OCI-LY3 (cell line): ENCODE measurements at regions not wholly inside any gene's neighbourhood (a gene's known extent, or its start where the extent isn't known, plus 50 kb on each side); places are given as distances from the start of the nearest gene placed in this dataset.
A peak's percentile ranks its signal among the peaks of the same experiment; 100 is the strongest.

Source experiments
- H2AFZ ChIP-seq: fragments of 200-600, 300-600 bp; shearing (Covaris generic); 2 replicates; pipeline ENCODE4 v1.6.0; 2014; ENCODE audit warnings: antibody characterized with exemption, low read depth, low read length
- H3K27ac ChIP-seq: fragments of 200-600, 300-600 bp; sonication (generic); 2 replicates; pipeline ENCODE4 v1.5.1; 2014; ENCODE audit warnings: mild to moderate bottlenecking, low read length, moderate library complexity, mixed read lengths
- H3K27me3 ChIP-seq: fragments of 200-600, 300-600 bp; sonication (generic); 2 replicates; pipeline ENCODE4 v1.6.1; 2014; ENCODE audit warnings: low read depth, low read length, mixed read lengths
- H3K36me3 ChIP-seq: fragments of 200-600, 300-600 bp; sonication (generic); replicated peaks from 2 replicates; pipeline ENCODE3; 2014; ENCODE audit warnings: low read depth, low read length, mixed read lengths
- H3K4me1 ChIP-seq: fragments of 300-600, 200-600 bp; sonication (generic); 2 replicates; pipeline ENCODE4 v1.6.1; 2014; ENCODE audit warnings: low read length, mixed read lengths
- H3K4me2 ChIP-seq: fragments of 200-600, 300-600 bp; sonication (generic); 2 replicates; pipeline ENCODE4 v1.6.1; 2014; ENCODE audit warnings: low read length, mixed read lengths
- H3K4me3 ChIP-seq: fragments of 300-600, 200-600 bp; sonication (generic); 2 replicates; pipeline ENCODE4 v1.5.1; 2014; ENCODE audit warnings: antibody characterized with exemption, mild to moderate bottlenecking, low read length, moderate library complexity
- H3K79me2 ChIP-seq: fragments of 300-600, 200-600 bp; shearing (Covaris generic); 2 replicates; pipeline ENCODE4 v1.6.1; 2014; ENCODE audit warnings: mild to moderate bottlenecking, low read length, mixed read lengths
- H3K9ac ChIP-seq: fragments of 300-600, 200-600 bp; shearing (Covaris generic); 2 replicates; pipeline ENCODE4 v1.6.0; 2014; ENCODE audit warnings: mild to moderate bottlenecking, low read length, moderate library complexity
- H3K9me3 ChIP-seq: fragments of 200-600, 300-600 bp; shearing (Covaris generic); 2 replicates; pipeline ENCODE4 v1.6.1; 2014; ENCODE audit warnings: low read length, mixed read lengths; ENCODE audit not compliant: insufficient read depth
- H4K20me1 ChIP-seq: fragments of 200-600, 300-600 bp; sonication (generic); 2 replicates; pipeline ENCODE4 v1.6.1; 2016; ENCODE audit warnings: low read length, mixed read lengths; ENCODE audit not compliant: insufficient read depth
- EZH2phosphoT487 ChIP-seq: fragments of 200-600 bp; shearing (Covaris generic); IDR thresholded peaks from 2 replicates; pipeline ENCODE4 v1.6.1; 2018; ENCODE audit warnings: antibody characterized with exemption, mixed run types, low read depth
- TF ChIP-seq, protein P1 (sequence below): fragments of 200-600, 300-600 bp; sonication (generic); IDR thresholded peaks from 2 replicates; pipeline ENCODE4 v1.5.1; 2014; ENCODE audit warnings: antibody characterized with exemption, low read length, low read depth

DNA sequence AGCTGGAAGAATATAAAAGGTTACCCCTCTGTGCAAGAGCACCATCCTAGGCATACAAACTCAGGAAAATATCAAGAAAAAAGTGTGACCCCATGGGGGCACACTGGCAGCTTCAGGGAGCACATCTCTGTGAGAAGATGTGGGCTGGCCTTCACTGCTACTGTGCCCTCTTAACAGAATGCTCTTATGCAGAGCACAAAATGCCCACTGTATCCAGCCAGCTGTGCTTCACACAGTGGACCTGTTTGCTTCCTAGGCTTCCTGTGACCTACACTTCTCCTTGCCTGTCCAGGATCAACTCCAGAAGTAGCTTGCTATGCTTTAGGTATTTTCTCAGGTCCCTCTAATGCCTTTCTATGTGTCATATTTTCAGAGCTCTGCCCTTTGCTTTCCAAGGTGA, 380.2 kb upstream of the MMS22L start:
- no peaks in the 10 kb centered on the region for H3K36me3 ChIP-seq
- H2AFZ ChIP-seq = no peak overlapping the region
- H3K4me1 ChIP-seq = peaks cover 35% of the 10 kb centered on the region
- no peak for TF ChIP-seq EZH2phosphoT487
- TF ChIP-seq, protein P1, sequence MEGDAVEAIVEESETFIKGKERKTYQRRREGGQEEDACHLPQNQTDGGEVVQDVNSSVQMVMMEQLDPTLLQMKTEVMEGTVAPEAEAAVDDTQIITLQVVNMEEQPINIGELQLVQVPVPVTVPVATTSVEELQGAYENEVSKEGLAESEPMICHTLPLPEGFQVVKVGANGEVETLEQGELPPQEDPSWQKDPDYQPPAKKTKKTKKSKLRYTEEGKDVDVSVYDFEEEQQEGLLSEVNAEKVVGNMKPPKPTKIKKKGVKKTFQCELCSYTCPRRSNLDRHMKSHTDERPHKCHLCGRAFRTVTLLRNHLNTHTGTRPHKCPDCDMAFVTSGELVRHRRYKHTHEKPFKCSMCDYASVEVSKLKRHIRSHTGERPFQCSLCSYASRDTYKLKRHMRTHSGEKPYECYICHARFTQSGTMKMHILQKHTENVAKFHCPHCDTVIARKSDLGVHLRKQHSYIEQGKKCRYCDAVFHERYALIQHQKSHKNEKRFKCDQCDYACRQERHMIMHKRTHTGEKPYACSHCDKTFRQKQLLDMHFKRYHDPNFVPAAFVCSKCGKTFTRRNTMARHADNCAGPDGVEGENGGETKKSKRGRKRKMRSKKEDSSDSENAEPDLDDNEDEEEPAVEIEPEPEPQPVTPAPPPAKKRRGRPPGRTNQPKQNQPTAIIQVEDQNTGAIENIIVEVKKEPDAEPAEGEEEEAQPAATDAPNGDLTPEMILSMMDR = no peak
- no peak overlapping the region for H3K27ac ChIP-seq
- H3K4me2 ChIP-seq = no peak overlapping the region
- no peak overlapping the region for H3K4me3 ChIP-seq
- no peak overlapping the region for H3K9ac ChIP-seq
- H3K79me2 ChIP-seq = no peaks in the 10 kb centered on the region
- H4K20me1 ChIP-seq = no peaks in the 10 kb centered on the region
- H3K27me3 ChIP-seq = no peaks in the 10 kb centered on the region
- H3K9me3 ChIP-seq = no peaks in the 10 kb centered on the region

DNA sequence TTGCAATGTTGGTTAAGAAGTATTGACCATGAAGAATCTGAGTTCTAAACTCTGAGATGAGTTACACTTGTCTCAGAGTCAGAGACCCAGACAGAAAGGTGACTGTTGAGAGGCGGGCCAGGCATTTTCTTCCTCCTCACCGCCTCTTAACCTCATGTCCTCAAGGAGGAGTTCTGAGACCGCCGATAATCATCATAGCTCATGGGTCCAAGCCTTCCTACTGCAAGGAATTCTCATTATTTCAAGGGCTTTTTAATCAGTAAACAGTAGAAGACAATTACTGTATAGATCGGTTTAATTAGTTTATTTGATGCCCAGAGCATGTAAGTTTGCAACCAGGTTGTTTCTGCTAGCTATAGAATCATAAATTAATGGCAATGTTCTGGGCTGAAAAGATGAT, 382.4 kb upstream of the MMS22L start:
- H2AFZ ChIP-seq = no peak overlapping the region
- H3K4me1 ChIP-seq = peaks cover 47% of the 10 kb centered on the region
- no peak overlapping the region for H3K27ac ChIP-seq
- TF ChIP-seq EZH2phosphoT487 = no peak
- TF ChIP-seq, protein P1 = no peak
- H3K9ac ChIP-seq = no peak overlapping the region
- H4K20me1 ChIP-seq = no peaks in the 10 kb centered on the region
- no peaks in the 10 kb centered on the region for H3K9me3 ChIP-seq
- H3K27me3 ChIP-seq = no peaks in the 10 kb centered on the region
- H3K36me3 ChIP-seq = no peaks in the 10 kb centered on the region
- no peaks in the 10 kb centered on the region for H3K79me2 ChIP-seq
- H3K4me3 ChIP-seq = no peak overlapping the region
- no peak overlapping the region for H3K4me2 ChIP-seq

DNA sequence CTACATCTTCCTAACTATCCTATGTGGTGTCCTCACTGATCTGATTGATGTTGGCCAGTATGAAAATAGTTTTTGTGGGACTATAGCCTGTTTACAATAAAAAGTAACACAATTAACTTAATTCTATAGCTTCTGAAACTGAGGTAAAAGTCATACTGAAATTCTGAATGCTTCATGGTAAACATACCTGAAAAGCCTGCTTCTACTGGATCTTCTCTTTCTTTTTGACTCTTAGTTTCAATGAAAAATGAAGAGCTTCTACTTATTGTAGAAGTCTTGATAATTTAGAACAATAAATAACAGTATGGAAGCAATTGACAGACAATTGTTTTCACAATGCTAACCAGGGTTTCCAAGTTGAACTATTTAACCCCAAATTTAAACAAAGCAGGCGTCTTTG, 383.9 kb upstream of the MMS22L start:
- TF ChIP-seq, protein P1 = no peak
- no peak for TF ChIP-seq EZH2phosphoT487
- H3K79me2 ChIP-seq = no peaks in the 10 kb centered on the region
- H3K27me3 ChIP-seq = no peaks in the 10 kb centered on the region
- H2AFZ ChIP-seq = no peak overlapping the region
- no peaks in the 10 kb centered on the region for H4K20me1 ChIP-seq
- H3K4me1 ChIP-seq = peaks cover 55% of the 10 kb centered on the region
- peak overlapping the region; percentile 32; the same call in 1 of the 2 replicates for H3K4me3 ChIP-seq
- peak overlapping the region; percentile 59 for H3K4me2 ChIP-seq
- peak overlapping the region; percentile 44 for H3K27ac ChIP-seq
- no peaks in the 10 kb centered on the region for H3K9me3 ChIP-seq
- no peak overlapping the region for H3K9ac ChIP-seq
- H3K36me3 ChIP-seq = no peaks in the 10 kb centered on the region

DNA sequence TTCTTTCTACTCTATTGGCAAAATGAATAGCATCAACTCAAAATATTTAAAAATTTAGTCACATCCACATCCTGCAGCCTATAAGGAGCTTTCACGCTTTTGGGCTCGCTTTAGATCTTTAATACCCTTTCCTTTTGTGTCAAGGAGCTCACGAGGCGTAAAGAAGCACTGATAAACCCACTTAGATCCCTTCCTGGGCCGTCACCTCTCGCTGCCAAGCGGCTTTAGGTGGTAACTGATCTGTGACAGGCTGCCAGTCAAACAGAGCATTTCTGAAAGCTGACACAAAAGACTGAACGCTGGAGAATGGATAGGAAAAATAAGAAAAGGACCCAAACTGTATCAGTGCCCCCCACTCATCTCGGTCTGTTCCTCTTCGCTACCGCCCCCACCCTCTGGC, 385.7 kb upstream of the MMS22L start:
- Histone ChIP-seq H3K4me1 (peaks cover 60% of the 10 kb centered on the region), H3K27me3 (no peaks in the 10 kb centered on the region), H3K9me3 (no peaks in the 10 kb centered on the region), H3K36me3 (no peaks in the 10 kb centered on the region), H4K20me1 (no peaks in the 10 kb centered on the region), H2AFZ (no peak overlapping the region), H3K4me3 (peak overlapping the region; percentile 85), H3K79me2 (no peaks in the 10 kb centered on the region), H3K4me2 (peak overlapping the region; percentile 59), H3K27ac (peak overlapping the region; percentile 99), H3K9ac (peak overlapping the region; percentile 63)
- TF ChIP-seq EZH2phosphoT487 = no peak
- TF ChIP-seq, protein P1 = no peak
